ENCODE measurements at regions not wholly inside any gene's neighbourhood (a gene's known extent, or its start where the extent isn't known, plus 50 kb on each side); places are given as distances from the start of the nearest gene placed in this dataset.
"Not testable (repeated sequence)": the region's sequence is repeated elsewhere in the genome, so short reads cannot be mapped to it uniquely, and the experiment has no call there.

DNA sequence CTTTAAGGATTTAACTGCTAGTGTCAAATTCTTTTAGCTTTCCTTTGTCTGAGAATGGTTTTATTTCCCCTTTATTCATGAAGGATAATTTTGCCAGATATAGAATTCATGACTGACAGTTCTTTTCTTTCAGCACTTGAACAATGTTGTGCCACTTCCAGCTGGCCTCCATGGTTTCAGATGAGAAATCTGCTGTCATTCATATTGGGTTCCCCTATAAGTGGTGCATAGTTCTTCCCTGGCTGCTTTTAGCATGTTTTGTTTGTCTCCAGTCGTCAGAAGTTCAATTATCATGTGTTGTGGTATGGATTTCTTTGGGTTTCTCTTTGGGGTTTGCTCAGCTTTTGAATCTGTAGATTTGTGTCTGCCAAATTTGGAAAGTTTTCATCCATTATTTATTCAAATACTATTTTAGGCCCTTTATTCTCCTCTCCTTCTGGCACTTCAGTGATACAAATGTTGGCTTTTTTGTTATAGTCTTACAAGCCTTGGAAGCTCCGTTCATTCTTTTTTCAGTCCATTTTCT lies 76.3 kb upstream of the TGM3 start:
- H3K4me3 ChIP-seq (ENCODE audit: insufficient read depth, low read depth, low read length) = no peak overlapping the region
- no peaks in the 10 kb centered on the region for H3K9me3 ChIP-seq (ENCODE audit: control insufficient read depth, low read length)
- 87 to 89% methylated on average over 2 of the region's 2 CpGs for WGBS, 2 experiments
- no peak overlapping the region for H3K27ac ChIP-seq (ENCODE audit: insufficient read depth, low read depth, low read length, poor library complexity, severe bottlenecking)
- no peaks in the 10 kb centered on the region for H3K27me3 ChIP-seq (ENCODE audit: control insufficient read depth, insufficient read depth, low read length, poor library complexity, severe bottlenecking)
- H3K4me1 ChIP-seq (ENCODE audit: control insufficient read depth, insufficient read depth, low read length) = no peaks in the 10 kb centered on the region
- no peaks in the 10 kb centered on the region for H3K36me3 ChIP-seq (ENCODE audit: control insufficient read depth, insufficient read depth, low read length)

DNA sequence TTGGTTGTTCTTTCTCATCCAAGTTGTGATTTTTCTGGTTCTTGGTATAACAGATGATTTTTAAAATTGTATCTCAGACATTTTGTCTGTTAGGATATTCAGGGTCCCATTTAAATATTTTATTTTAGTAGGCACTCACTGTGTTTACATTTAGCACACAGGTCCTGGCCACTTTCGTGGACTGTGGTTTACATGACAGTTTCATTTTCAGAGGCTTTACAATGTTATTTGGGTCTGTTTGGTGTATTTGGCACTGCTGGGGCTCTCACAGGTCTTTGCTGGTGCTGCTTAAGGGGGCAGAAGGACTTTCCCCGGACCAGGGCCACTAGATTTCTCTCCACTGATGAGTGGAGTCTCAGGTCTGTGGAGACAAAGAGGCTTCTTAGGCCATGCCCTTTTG lies 75.5 kb upstream of the TGM3 start:
- H3K27ac ChIP-seq (ENCODE audit: insufficient read depth, low read depth, low read length, poor library complexity, severe bottlenecking) = no peak overlapping the region
- no peaks in the 10 kb centered on the region for H3K27me3 ChIP-seq (ENCODE audit: control insufficient read depth, insufficient read depth, low read length, poor library complexity, severe bottlenecking)
- WGBS, 2 experiments = 76 to 94% methylated on average over 2 of the region's 2 CpGs
- no peaks in the 10 kb centered on the region for H3K9me3 ChIP-seq (ENCODE audit: control insufficient read depth, low read length)
- no peaks in the 10 kb centered on the region for H3K36me3 ChIP-seq (ENCODE audit: control insufficient read depth, insufficient read depth, low read length)
- no peak overlapping the region for H3K4me3 ChIP-seq (ENCODE audit: insufficient read depth, low read depth, low read length)
- H3K4me1 ChIP-seq (ENCODE audit: control insufficient read depth, insufficient read depth, low read length) = no peaks in the 10 kb centered on the region

DNA sequence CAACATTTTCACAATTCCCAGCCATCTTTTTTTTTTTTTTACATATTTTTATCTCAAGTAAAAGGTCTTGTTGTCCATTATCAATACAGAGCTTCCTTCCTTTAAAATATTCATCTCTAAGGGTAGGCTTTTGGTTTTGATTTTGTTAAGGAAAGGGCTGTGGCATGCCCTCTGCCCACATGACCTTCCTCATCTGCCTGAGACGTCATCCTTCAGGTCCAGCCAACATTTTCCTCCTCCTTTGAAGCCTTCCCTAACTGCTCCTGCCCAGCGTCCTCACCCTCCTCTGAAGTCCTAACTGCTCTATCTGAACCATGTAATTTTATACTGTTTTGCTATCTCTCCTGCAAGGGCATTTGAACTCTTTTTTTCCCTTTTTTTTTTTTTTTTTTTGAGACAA lies 73.9 kb upstream of the TGM3 start:
- no peaks in the 10 kb centered on the region for H3K9me3 ChIP-seq (ENCODE audit: control insufficient read depth, low read length)
- 86% methylated on average over 2 of the region's 2 CpGs for WGBS, 2 experiments
- no peaks in the 10 kb centered on the region for H3K27me3 ChIP-seq (ENCODE audit: control insufficient read depth, insufficient read depth, low read length, poor library complexity, severe bottlenecking)
- no peaks in the 10 kb centered on the region for H3K36me3 ChIP-seq (ENCODE audit: control insufficient read depth, insufficient read depth, low read length)
- H3K4me3 ChIP-seq (ENCODE audit: insufficient read depth, low read depth, low read length) = no peak overlapping the region
- no peak overlapping the region for H3K27ac ChIP-seq (ENCODE audit: insufficient read depth, low read depth, low read length, poor library complexity, severe bottlenecking)
- H3K4me1 ChIP-seq (ENCODE audit: control insufficient read depth, insufficient read depth, low read length) = no peaks in the 10 kb centered on the region

DNA sequence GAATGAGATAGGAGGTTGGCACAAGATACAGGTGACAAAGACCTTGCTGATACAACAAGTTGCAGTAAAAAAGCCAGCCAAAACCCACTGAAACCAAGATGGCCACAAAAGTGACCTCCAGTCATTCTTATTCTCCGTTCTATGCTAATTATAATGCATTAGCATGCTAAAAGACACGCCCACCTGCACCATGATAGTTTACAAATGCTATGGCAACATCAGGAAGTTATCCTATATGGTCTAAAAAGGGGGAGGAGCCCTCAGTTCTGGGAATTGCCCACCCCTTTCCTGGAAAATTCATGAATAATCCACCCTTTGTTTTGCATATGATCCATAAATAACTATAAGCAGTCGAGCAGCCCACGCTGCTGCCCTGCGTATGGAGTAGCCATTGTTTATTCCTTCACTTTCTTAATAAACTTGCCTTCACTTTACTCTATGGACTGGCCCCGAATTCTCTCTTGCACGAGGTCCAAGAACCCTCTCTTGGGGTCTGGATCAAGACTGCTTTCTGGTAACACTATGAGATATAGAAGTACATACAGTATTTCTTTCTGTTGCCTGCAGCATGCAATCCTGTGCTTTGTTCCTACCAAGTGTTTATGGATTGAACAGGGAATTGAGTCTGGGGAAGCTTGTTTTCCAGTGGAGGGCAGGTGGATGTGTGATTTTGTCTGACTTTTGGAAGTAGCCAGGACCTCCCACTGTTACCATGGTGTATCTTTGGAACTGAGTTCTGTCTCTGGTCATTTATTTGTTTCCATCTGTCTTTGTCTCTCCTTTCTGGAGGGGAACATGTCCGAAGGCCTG lies 72.0 kb upstream of the TGM3 start:
- no peaks in the 10 kb centered on the region for H3K9me3 ChIP-seq (ENCODE audit: control insufficient read depth, low read length)
- H3K36me3 ChIP-seq (ENCODE audit: control insufficient read depth, insufficient read depth, low read length) = no peaks in the 10 kb centered on the region
- 92 to 96% methylated on average over 8 of the region's 8 CpGs for WGBS, 2 experiments
- H3K27ac ChIP-seq (ENCODE audit: insufficient read depth, low read depth, low read length, poor library complexity, severe bottlenecking) = no peak overlapping the region
- H3K4me3 ChIP-seq (ENCODE audit: insufficient read depth, low read depth, low read length) = no peak overlapping the region
- H3K4me1 ChIP-seq (ENCODE audit: control insufficient read depth, insufficient read depth, low read length) = no peaks in the 10 kb centered on the region
- no peaks in the 10 kb centered on the region for H3K27me3 ChIP-seq (ENCODE audit: control insufficient read depth, insufficient read depth, low read length, poor library complexity, severe bottlenecking)

DNA sequence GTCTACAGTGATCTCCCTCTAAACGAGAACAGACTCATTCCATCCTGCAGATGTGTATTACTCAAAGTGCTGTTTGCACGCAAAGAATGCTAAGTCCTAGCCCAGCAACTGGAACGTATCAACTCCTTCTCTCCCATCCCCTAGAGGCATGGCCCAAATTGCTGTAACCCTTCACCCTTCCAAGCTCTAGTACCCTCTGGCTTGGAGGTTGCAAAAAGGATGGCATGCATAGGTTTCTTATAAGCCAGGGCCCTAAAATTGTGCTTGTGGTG lies 71.5 kb upstream of the TGM3 start:
- Histone ChIP-seq H3K27ac (ENCODE audit: insufficient read depth, low read depth, low read length, poor library complexity, severe bottlenecking) (no peak overlapping the region), H3K27me3 (ENCODE audit: control insufficient read depth, insufficient read depth, low read length, poor library complexity, severe bottlenecking) (no peaks in the 10 kb centered on the region), H3K4me1 (ENCODE audit: control insufficient read depth, insufficient read depth, low read length) (no peaks in the 10 kb centered on the region), H3K36me3 (ENCODE audit: control insufficient read depth, insufficient read depth, low read length) (no peaks in the 10 kb centered on the region), H3K9me3 (ENCODE audit: control insufficient read depth, low read length) (no peaks in the 10 kb centered on the region), H3K4me3 (ENCODE audit: insufficient read depth, low read depth, low read length) (no peak overlapping the region)
- 95 to 96% methylated on average over 3 of the region's 3 CpGs for WGBS, 2 experiments

DNA sequence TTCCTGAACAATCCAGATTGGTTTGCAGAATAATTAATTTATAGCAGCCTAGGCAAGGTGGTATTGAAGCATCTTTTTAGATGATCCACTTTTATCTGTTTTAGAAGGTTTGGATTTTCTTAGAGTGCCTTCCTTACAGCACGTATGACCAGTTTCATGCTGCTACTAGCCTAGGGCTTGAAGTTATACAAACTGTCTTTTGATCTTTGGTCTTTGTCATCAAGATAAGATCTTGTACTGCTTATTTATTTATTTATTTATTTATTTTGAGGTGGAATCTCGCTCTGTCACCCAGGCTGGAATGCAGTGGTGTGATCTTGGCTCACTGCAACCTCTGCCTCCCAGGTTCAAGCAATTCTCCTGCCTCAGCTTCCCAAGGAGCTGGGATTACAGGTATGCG lies 68.5 kb upstream of the TGM3 start:
- H3K27ac ChIP-seq (ENCODE audit: insufficient read depth, low read depth, low read length, poor library complexity, severe bottlenecking); H3K4me3 ChIP-seq (ENCODE audit: insufficient read depth, low read depth, low read length); H3K9me3 ChIP-seq (ENCODE audit: control insufficient read depth, low read length); H3K4me1 ChIP-seq (ENCODE audit: control insufficient read depth, insufficient read depth, low read length); H3K36me3 ChIP-seq (ENCODE audit: control insufficient read depth, insufficient read depth, low read length); H3K27me3 ChIP-seq (ENCODE audit: control insufficient read depth, insufficient read depth, low read length, poor library complexity, severe bottlenecking): not testable (repeated sequence)
- WGBS, 2 experiments = 91 to 93% methylated on average over 3 of the region's 3 CpGs

DNA sequence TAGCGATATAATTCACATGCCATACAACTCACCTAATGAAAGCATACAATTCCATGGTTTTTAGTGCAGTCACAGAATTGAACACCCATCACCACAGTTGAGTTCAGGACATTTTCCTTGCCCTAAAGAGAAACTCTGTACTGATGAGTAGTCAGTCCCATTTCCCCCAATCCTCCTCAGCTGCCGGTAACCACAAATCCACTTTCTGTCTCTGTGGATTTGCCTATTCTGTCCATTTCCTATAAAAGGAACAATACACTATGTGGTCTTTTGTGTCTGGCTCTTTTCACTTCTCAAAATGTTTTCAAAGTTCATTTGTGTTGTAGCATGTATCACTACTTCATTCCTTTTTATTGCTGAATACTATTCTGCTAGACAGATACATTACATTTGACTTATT lies 67.9 kb upstream of the TGM3 start:
- Histone ChIP-seq H3K4me3 (ENCODE audit: insufficient read depth, low read depth, low read length) (no peak overlapping the region), H3K4me1 (ENCODE audit: control insufficient read depth, insufficient read depth, low read length) (no peaks in the 10 kb centered on the region), H3K27me3 (ENCODE audit: control insufficient read depth, insufficient read depth, low read length, poor library complexity, severe bottlenecking) (no peaks in the 10 kb centered on the region), H3K9me3 (ENCODE audit: control insufficient read depth, low read length) (no peaks in the 10 kb centered on the region), H3K27ac (ENCODE audit: insufficient read depth, low read depth, low read length, poor library complexity, severe bottlenecking) (no peak overlapping the region), H3K36me3 (ENCODE audit: control insufficient read depth, insufficient read depth, low read length) (no peaks in the 10 kb centered on the region)
- WGBS, 2 experiments = 88 to 94% methylated on average over 2 of the region's 2 CpGs

DNA sequence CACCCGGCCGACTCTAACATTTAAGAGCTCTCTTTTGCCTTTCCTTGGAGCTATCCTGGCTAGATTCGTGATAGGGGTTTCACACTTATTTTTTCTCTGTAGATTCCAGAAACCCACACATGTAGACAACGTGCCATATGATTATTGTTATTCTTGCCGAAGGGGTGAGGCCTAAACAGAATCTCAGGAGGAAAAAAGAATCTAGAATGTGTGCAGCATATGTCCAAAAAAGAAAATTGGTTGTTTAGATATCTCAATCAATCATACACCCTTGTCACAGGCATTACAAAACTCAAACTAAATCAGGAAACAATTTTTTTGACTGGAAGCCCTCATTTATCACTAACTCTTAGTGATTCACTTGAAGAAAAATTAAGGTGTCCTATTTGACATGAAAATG lies 66.9 kb upstream of the TGM3 start:
- no peaks in the 10 kb centered on the region for H3K36me3 ChIP-seq (ENCODE audit: control insufficient read depth, insufficient read depth, low read length)
- no peak overlapping the region for H3K4me3 ChIP-seq (ENCODE audit: insufficient read depth, low read depth, low read length)
- no peaks in the 10 kb centered on the region for H3K4me1 ChIP-seq (ENCODE audit: control insufficient read depth, insufficient read depth, low read length)
- no peaks in the 10 kb centered on the region for H3K9me3 ChIP-seq (ENCODE audit: control insufficient read depth, low read length)
- no peaks in the 10 kb centered on the region for H3K27me3 ChIP-seq (ENCODE audit: control insufficient read depth, insufficient read depth, low read length, poor library complexity, severe bottlenecking)
- WGBS, 2 experiments = 92% methylated on average over 5 of the region's 5 CpGs
- no peak overlapping the region for H3K27ac ChIP-seq (ENCODE audit: insufficient read depth, low read depth, low read length, poor library complexity, severe bottlenecking)

DNA sequence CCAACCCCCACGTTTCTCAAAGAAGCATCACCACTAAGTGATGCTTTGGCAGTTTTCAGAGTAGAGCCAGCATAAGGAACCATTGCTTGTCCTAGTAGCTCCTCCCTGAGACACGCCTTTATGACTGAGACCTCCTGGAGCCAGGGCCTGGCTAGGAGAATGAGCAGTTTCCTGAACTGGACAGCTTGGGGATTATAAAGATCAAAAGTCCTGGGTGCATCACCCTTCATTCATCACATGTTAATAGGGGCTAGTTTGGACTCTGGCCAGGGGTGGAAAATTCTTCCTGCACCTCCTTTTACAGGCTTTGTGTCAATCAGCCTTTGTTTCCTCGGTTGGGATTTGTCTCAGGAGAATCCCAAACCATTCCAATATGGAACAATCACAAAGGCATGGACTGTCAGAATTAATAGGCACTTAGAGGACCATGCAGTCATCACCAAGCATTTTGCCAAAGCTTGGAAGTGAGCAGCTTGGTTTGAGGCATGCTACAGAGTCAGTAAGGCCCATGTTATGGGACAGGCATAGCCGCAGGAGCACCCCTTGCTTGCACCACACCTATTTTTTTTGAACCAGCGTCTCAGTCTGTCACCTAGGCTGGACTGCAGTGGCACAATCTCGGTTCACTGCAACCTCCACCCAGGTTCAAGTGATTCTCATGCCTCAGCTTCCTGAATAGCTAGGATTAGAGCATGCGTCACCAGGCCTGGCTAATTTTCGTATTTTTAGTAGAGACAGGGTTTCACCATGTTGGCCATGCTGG lies 64.9 kb upstream of the TGM3 start:
- Histone ChIP-seq H3K36me3 (ENCODE audit: control insufficient read depth, insufficient read depth, low read length) (no peaks in the 10 kb centered on the region), H3K4me1 (ENCODE audit: control insufficient read depth, insufficient read depth, low read length) (peaks cover 5% of the 10 kb centered on the region), H3K27ac (ENCODE audit: insufficient read depth, low read depth, low read length, poor library complexity, severe bottlenecking) (no peak overlapping the region), H3K4me3 (ENCODE audit: insufficient read depth, low read depth, low read length) (no peak overlapping the region), H3K27me3 (ENCODE audit: control insufficient read depth, insufficient read depth, low read length, poor library complexity, severe bottlenecking) (no peaks in the 10 kb centered on the region), H3K9me3 (ENCODE audit: control insufficient read depth, low read length) (no peaks in the 10 kb centered on the region)
- WGBS, 2 experiments = 90 to 91% methylated on average over 8 of the region's 8 CpGs

DNA sequence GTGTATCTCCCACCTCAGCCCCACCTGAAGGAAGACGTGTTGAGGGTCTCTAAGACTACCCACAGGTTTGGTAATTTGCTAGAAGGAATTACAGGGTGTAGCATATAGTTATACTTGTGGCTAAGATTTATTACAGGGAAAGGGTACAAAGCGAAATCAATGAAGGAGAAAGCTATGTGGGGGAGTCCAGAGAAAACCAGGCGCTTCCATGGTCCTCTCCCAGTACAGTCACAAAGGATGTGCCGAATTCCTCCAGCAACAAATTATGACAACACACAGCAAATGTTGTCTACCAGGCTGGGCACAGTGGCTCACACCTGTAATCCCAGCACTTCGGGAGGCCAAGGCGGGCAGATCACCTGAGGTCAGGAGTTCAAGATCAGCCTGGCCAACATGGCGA lies 64.1 kb upstream of the TGM3 start:
- no peaks in the 10 kb centered on the region for H3K27me3 ChIP-seq (ENCODE audit: control insufficient read depth, insufficient read depth, low read length, poor library complexity, severe bottlenecking)
- no peak overlapping the region for H3K27ac ChIP-seq (ENCODE audit: insufficient read depth, low read depth, low read length, poor library complexity, severe bottlenecking)
- peaks cover 8% of the 10 kb centered on the region for H3K4me1 ChIP-seq (ENCODE audit: control insufficient read depth, insufficient read depth, low read length)
- no peak overlapping the region for H3K4me3 ChIP-seq (ENCODE audit: insufficient read depth, low read depth, low read length)
- 94 to 96% methylated on average over 7 of the region's 7 CpGs for WGBS, 2 experiments
- H3K36me3 ChIP-seq (ENCODE audit: control insufficient read depth, insufficient read depth, low read length) = no peaks in the 10 kb centered on the region
- no peaks in the 10 kb centered on the region for H3K9me3 ChIP-seq (ENCODE audit: control insufficient read depth, low read length)

Measured in ectodermal cell (in vitro differentiated cells).